Natural killer cell (primary cell): ENCODE measurements at regions not wholly inside any gene's neighbourhood (a gene's known extent, or its start where the extent isn't known, plus 50 kb on each side); places are given as distances from the start of the nearest gene placed in this dataset.

ENCODE experiments used
- ATAC-seq, 3 donors: fragments of 150-1000 bp in 2 of 3; fragments of 200-7000 bp in 1 of 3; cut with Tn5 transposase; 1 replicate in 1 of 3; 2 replicates in 2 of 3; pipeline ENCODE4 v1.10.0; 2021; ENCODE audit warnings: mild to moderate bottlenecking in 2 of 3, moderate library complexity in 2 of 3
- DNase-seq, 2 donors: peaks; one replicate each; pipeline versions ENCODE4 v3.0.0 to v3.0.0-alpha.2; 2013 to 2021; ENCODE audit warnings: mixed read lengths in 1 of 2
- H3K27ac ChIP-seq: one replicate; pipeline ENCODE4 v1.5.1; 2013; ENCODE audit warnings: mild to moderate bottlenecking, low read length
- H3K27me3 ChIP-seq: one replicate; pipeline ENCODE4 v1.6.1; 2013; ENCODE audit warnings: low read length; ENCODE audit not compliant: control insufficient read depth, insufficient read depth
- H3K36me3 ChIP-seq: one replicate; pipeline ENCODE4 v1.6.1; 2013; ENCODE audit warnings: low read length; ENCODE audit not compliant: control insufficient read depth, insufficient read depth
- H3K4me1 ChIP-seq: one replicate; pipeline ENCODE4 v1.6.1; 2013; ENCODE audit warnings: low read length; ENCODE audit not compliant: control insufficient read depth, insufficient read depth
- H3K4me3 ChIP-seq: one replicate; pipeline ENCODE4 v1.5.1; 2013; ENCODE audit warnings: low read length
- H3K9me3 ChIP-seq: one replicate; pipeline ENCODE4 v1.6.1; 2013; ENCODE audit warnings: low read length; ENCODE audit not compliant: control insufficient read depth, insufficient read depth
- H3K27ac Mint-ChIP-seq, 2 donors: one replicate each; pipeline ENCODE4 v1.8.0; 2022; ENCODE audit warnings: mild to moderate bottlenecking in 2 of 2, mixed read lengths in 2 of 2, moderate library complexity in 1 of 2
- H3K27me3 Mint-ChIP-seq, 2 donors: one replicate each; pipeline ENCODE4 v1.8.0; 2022; ENCODE audit warnings: low read depth in 2 of 2, mixed read lengths in 2 of 2
- H3K36me3 Mint-ChIP-seq: one replicate; pipeline ENCODE4 v1.8.0; 2022; ENCODE audit warnings: mixed read lengths
- H3K4me1 Mint-ChIP-seq, 2 donors: one replicate each; pipeline ENCODE4 v1.8.0; 2022; ENCODE audit warnings: mixed read lengths in 2 of 2
- H3K4me3 Mint-ChIP-seq: one replicate; pipeline ENCODE4 v1.8.0; 2022; ENCODE audit warnings: mild to moderate bottlenecking, moderate library complexity, mixed read lengths
- H3K9me3 Mint-ChIP-seq, 2 donors: one replicate each; pipeline ENCODE4 v1.8.0; 2022; ENCODE audit warnings: mixed read lengths in 2 of 2
- WGBS: methylation state at CpG from one replicate; pipeline ENCODE4 v1.1.7; 2013; ENCODE audit warnings: missing lambda C conversion rate; ENCODE audit not compliant: insufficient coverage; 5-methylcytosine and 5-hydroxymethylcytosine counted together
- intact Hi-C: fragments of 100-400 bp; cut with micrococcal nuclease; formaldehyde crosslinking; loops from one replicate; pipeline ENCODE4 v1.14.2; 2022
- TF ChIP-seq, protein P1 (sequence below): fragments of 200-600 bp; IDR thresholded peaks from one replicate; pipeline ENCODE4 v1.8.0; 2022; ENCODE audit warnings: antibody characterized with exemption

DNA sequence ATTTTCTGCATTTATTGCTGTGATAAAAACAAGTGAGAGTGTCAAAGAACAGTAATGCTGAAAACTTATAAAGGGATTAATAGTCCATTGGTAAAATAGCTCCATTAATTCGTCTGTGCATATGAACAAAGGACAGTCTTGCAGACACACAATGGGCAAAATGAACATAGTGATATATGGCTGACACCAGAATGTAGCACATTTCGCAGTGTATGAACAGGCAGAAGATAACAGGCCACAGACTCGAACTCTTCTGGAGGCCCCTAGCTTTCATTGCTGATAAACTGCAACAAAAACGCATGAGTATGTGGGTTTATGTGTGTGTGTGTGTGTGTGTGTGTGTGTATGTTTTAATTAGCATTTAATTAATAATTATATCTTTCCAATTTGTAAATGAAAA is 354.8 kb downstream of the TAF11L14 start:
- TF ChIP-seq, protein P1, sequence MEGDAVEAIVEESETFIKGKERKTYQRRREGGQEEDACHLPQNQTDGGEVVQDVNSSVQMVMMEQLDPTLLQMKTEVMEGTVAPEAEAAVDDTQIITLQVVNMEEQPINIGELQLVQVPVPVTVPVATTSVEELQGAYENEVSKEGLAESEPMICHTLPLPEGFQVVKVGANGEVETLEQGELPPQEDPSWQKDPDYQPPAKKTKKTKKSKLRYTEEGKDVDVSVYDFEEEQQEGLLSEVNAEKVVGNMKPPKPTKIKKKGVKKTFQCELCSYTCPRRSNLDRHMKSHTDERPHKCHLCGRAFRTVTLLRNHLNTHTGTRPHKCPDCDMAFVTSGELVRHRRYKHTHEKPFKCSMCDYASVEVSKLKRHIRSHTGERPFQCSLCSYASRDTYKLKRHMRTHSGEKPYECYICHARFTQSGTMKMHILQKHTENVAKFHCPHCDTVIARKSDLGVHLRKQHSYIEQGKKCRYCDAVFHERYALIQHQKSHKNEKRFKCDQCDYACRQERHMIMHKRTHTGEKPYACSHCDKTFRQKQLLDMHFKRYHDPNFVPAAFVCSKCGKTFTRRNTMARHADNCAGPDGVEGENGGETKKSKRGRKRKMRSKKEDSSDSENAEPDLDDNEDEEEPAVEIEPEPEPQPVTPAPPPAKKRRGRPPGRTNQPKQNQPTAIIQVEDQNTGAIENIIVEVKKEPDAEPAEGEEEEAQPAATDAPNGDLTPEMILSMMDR, result no peak
- intact Hi-C loops, result no loop called here
- Histone ChIP-seq H3K27me3 (no peaks in the 10 kb centered on the region), H3K27ac (no peak overlapping the region), H3K4me3 (no peak overlapping the region), H3K9me3 (peaks cover 2% of the 10 kb centered on the region), H3K36me3 (no peaks in the 10 kb centered on the region), H3K4me1 (no peaks in the 10 kb centered on the region)
- Mint-ChIP-seq H3K36me3 (no peaks in the 10 kb centered on the region), H3K27me3 (no peaks in the 10 kb centered on the region), H3K4me1 (no peaks in the 10 kb centered on the region), H3K4me3 (no peak overlapping the region), H3K9me3 (peaks cover 2 to 11% of the 10 kb centered on the region in 2 donors), H3K27ac (no peak overlapping the region)
- no peak for DNase-seq
- 60% methylated on average over 3 of the region's 4 CpGs for WGBS
- no peak for ATAC-seq

DNA sequence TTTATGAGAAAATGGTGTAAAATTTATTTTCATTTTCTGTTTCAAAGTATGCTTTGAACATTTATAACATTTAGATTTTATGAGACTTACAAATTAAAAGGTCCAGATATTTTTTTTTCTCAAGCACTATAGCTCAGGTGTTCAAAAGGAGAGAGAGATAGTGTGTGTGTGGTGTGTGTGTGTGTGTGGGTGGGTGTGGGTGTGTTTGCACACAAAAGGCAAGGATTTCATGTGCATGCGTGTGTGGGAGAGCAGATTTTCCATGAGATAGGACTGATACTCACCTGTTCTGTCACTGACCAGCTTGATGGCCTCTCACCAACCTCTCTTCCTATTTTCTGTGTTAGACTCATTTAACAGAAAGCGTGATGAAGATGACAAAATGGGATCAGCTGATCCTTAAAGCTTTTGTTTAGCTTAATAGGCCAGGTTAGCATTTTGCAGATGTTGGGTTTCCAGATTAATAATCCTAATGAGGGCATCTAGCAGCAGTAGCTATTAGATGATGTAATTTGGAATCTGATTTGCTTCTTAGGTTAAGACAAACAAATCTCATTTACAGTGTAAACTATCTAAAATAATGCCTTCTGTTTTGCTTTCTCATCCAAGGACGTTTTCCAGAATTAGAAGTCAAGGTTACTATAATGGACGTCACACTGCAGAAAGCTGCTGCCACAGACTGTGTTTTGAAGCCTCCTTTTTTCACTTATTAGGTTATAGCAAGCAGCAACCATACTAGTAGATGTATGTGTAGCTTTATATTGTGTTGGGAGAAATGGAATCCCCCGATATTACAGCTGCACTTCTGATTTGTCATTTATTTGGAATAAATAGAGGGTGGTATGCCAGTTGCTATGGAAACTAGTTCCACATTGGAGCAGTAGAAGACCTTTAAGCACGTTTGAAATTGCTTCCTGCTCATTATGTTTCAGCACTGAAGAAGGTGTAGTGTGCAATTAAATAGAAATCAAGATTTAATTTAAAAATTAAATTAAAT is 355.6 kb downstream of the TAF11L14 start:
- no peaks in the 10 kb centered on the region for H3K4me1 Mint-ChIP-seq
- DNase-seq (no peak), ATAC-seq (no peak)
- WGBS, result 77% methylated on average over 6 of the region's 6 CpGs
- peaks cover 2% of the 10 kb centered on the region for H3K9me3 ChIP-seq
- TF ChIP-seq, protein P1, result no peak
- H3K9me3 Mint-ChIP-seq, result peaks cover 2 to 11% of the 10 kb centered on the region in 2 donors
- no peaks in the 10 kb centered on the region for H3K36me3 ChIP-seq
- no peak overlapping the region for H3K27ac ChIP-seq
- no peaks in the 10 kb centered on the region for H3K36me3 Mint-ChIP-seq
- no peaks in the 10 kb centered on the region for H3K4me1 ChIP-seq
- intact Hi-C loops, result no loop called here
- no peak overlapping the region for H3K27ac Mint-ChIP-seq
- no peak overlapping the region for H3K4me3 Mint-ChIP-seq
- H3K4me3 ChIP-seq, result no peak overlapping the region
- H3K27me3 Mint-ChIP-seq, result no peaks in the 10 kb centered on the region
- H3K27me3 ChIP-seq, result no peaks in the 10 kb centered on the region

GRCh38 chr5:17991775-17992174 is 357.5 kb downstream of the TAF11L14 start:
- Mint-ChIP-seq H3K4me3 (no peak overlapping the region), H3K4me1 (no peaks in the 10 kb centered on the region), H3K27ac (no peak overlapping the region), H3K27me3 (no peaks in the 10 kb centered on the region), H3K36me3 (no peaks in the 10 kb centered on the region), H3K9me3 (peaks cover 2 to 8% of the 10 kb centered on the region in 2 donors)
- TF ChIP-seq, protein P1, result no peak
- WGBS, result 81% methylated on average over 2 of the region's 2 CpGs
- Histone ChIP-seq H3K4me1 (no peaks in the 10 kb centered on the region), H3K27me3 (no peaks in the 10 kb centered on the region), H3K36me3 (no peaks in the 10 kb centered on the region), H3K9me3 (peaks cover 2% of the 10 kb centered on the region), H3K4me3 (no peak overlapping the region), H3K27ac (no peak overlapping the region)
- DNase-seq, result no peak
- no peak for ATAC-seq
- intact Hi-C loops, result no loop called here
